GM12878 (cell line): ENCODE measurements at regions not wholly inside any gene's neighbourhood (a gene's known extent, or its start where the extent isn't known, plus 50 kb on each side); places are given as distances from the start of the nearest gene placed in this dataset.
"Not testable (repeated sequence)": the region's sequence is repeated elsewhere in the genome, so short reads cannot be mapped to it uniquely, and the experiment has no call there.

ENCODE experiments used
- ATAC-seq: fragments of 200-7000 bp; cut with Tn5 transposase; 3 replicates; pipeline ENCODE4 v1.9.1; 2020; ENCODE audit warnings: mild to moderate bottlenecking, moderate library complexity
- BruUV-seq: library from RNA; stranded (reverse); fragments of 400-500 nt; replicated peaks from 2 replicates; lab custom pipeline; 2021; lab: Mats Ljungman, UMichigan
- CTCF ChIA-PET: fragments of 300-600 bp; sonication (Branson Sonifier 250); formaldehyde crosslinking; extraction: SDS; loops from one replicate; lab custom pipeline; 2021; ENCODE audit warnings: inconsistent platforms; lab: Yijun Ruan, JAX
- POLR2A ChIA-PET: fragments of 350-600 bp; formaldehyde crosslinking; extraction: SDS; loops from one replicate; lab custom pipeline; 2021; ENCODE audit warnings: inconsistent platforms; lab: Charles Lee
- RAD21 ChIA-PET: fragments of 300-600 bp; sonication (Branson Sonifier 250); formaldehyde crosslinking; loops from one replicate; lab custom pipeline; 2023; ENCODE audit warnings: antibody characterized with exemption; ENCODE audit not compliant: unreplicated experiment; lab: Charles Lee
- SMC1A ChIA-PET: fragments of 300-600 bp; sonication (Branson Sonifier 250); formaldehyde crosslinking; loops from one replicate; lab custom pipeline; 2023; ENCODE audit not compliant: unreplicated experiment, uncharacterized antibody; lab: Charles Lee
- DNase-seq: peaks from one replicate; pipeline ENCODE4 v3.0.0-alpha.2; 2011; ENCODE audit warnings: low read depth, low spot score
- FAIRE-seq: peaks from 3 replicates; lab custom pipeline; 2011; peaks lifted over from hg19 to GRCh38; lab: Jason Lieb, UNC
- H2AFZ ChIP-seq: 2 replicates; pipeline ENCODE4 v1.6.0; 2011; ENCODE audit warnings: low read depth, low read length, control low read depth; ENCODE audit not compliant: control insufficient read depth
- H3K27ac ChIP-seq: 2 replicates; pipeline ENCODE4 v1.5.1; 2011; ENCODE audit warnings: control low read depth; ENCODE audit not compliant: control insufficient read depth, insufficient read depth
- H3K27me3 ChIP-seq, 2 experiments: replicated peaks in 1 of 2; 2 replicates each; pipeline versions ENCODE4 v1.6.0 to v1.6.1; 2011; ENCODE audit warnings: low read length in 1 of 2; ENCODE audit not compliant: control insufficient read depth in 2 of 2, insufficient read depth in 2 of 2
- H3K36me3 ChIP-seq, 2 experiments: 2 replicates each; pipeline ENCODE4 v1.5.1; 2011; ENCODE audit warnings: low read length in 1 of 2; ENCODE audit not compliant: control insufficient read depth in 2 of 2, insufficient read depth in 2 of 2
- H3K4me1 ChIP-seq: 2 replicates; pipeline ENCODE4 v1.6.1; 2011; ENCODE audit warnings: mild to moderate bottlenecking, low read length, moderate library complexity, mixed read lengths; ENCODE audit not compliant: control insufficient read depth, insufficient read depth
- H3K4me2 ChIP-seq: 2 replicates; pipeline ENCODE4 v1.6.0; 2011; ENCODE audit warnings: control low read depth; ENCODE audit not compliant: control insufficient read depth, insufficient read depth
- H3K4me3 ChIP-seq: fragments of 200-600 bp; sonication (generic); 2 replicates; pipeline ENCODE4 v1.5.1; 2016
- H3K79me2 ChIP-seq: 2 replicates; pipeline ENCODE4 v1.6.0; 2011; ENCODE audit warnings: low read length; ENCODE audit not compliant: control insufficient read depth, insufficient read depth
- H3K9ac ChIP-seq: 2 replicates; pipeline ENCODE4 v1.8.0; 2011; ENCODE audit warnings: low read length, control low read depth, mixed read lengths; ENCODE audit not compliant: control insufficient read depth, insufficient read depth
- H3K9me3 ChIP-seq: replicated peaks from 3 replicates; pipeline ENCODE4 v1.5.1; 2011; ENCODE audit warnings: mild to moderate bottlenecking, low read length; ENCODE audit not compliant: control insufficient read depth, insufficient read depth
- H4K20me1 ChIP-seq: 2 replicates; pipeline ENCODE4 v1.6.0; 2011; ENCODE audit not compliant: control insufficient read depth, insufficient read depth
- WGBS: methylation state at CpG from one replicate; pipeline ENCODE4 v1.1.6; 2016; ENCODE audit warnings: low lambda C conversion rate; ENCODE audit not compliant: insufficient replicate concordance, insufficient coverage; ENCODE audit errors: missing lambda C conversion rate; 5-methylcytosine and 5-hydroxymethylcytosine counted together
- in situ Hi-C: fragments of 300-500 bp; cut with MboI; formaldehyde crosslinking; loops from 9 replicates; pipeline ENCODE4 v1.14.3; 2018; ENCODE audit warnings: mixed read lengths
- intact Hi-C: fragments of 100-400 bp; cut with micrococcal nuclease; formaldehyde crosslinking; loops from one replicate; pipeline ENCODE4 v1.14.2; 2022; ENCODE audit not compliant: unreplicated experiment

DNA sequence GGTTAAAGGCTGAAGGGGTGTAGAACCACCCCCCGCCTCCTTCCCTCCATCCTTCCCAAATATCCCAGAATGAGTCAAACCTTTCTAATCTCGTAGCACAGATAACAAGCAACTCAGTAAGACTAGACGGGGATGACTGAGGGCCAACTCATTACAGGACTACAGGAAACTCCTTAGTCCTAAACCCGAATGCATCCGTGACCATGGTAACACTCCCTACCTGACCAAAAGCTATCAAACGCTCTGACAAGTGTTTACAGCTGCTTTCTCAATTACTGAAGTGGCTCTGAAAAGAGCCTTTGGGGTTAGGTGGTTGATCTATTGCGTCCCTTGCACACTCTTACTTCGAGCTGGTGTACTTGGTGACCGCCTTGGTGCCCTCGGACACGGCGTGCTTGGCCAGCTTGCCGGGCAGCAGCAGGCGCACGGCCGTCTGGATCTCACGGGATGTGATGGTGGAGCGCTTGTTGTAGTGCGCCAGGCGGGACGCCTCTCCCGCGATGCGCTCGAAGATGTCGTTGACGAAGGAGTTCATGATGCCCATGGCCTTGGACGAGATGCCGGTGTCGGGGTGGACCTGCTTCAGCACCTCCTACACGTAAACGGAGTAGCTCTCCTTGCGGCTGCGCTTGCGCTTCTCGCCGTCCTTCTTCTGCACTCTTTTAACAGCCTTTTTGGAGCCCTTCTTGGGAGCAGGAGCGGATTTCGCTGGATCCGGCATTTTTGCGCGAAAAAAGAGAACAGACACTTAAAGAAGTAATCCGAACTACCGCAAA lies 67.4 kb downstream of the FAM72B start:
- H3K27ac ChIP-seq, in situ Hi-C loops, H3K4me1 ChIP-seq, H3K27me3 ChIP-seq, H2AFZ ChIP-seq, CTCF ChIA-PET, FAIRE-seq, POLR2A ChIA-PET, SMC1A ChIA-PET, H3K4me2 ChIP-seq, H3K9me3 ChIP-seq, H3K9ac ChIP-seq, H3K4me3 ChIP-seq, H3K79me2 ChIP-seq, H4K20me1 ChIP-seq, DNase-seq, RAD21 ChIA-PET, H3K36me3 ChIP-seq, BruUV-seq, intact Hi-C loops: not testable (repeated sequence)
- peak; percentile 25; the same call in 1 of the 3 replicates for ATAC-seq
- WGBS: 90% methylated on average over 23 of the region's 44 CpGs

DNA sequence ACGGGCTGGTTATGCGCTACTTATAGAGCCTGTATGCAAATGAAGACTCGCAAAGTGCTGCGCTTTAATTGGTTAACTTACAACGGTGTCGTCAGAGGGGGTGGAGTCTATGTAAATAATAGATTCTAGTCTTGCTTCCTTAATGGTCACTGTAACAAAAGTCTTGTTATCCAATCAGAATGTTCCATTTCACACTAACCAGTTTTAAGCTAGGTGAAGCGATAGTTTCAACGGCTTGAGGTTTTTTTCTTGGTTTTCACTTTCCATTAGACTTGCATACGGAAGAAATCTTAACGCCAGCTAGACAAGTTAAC lies 66.9 kb downstream of the FAM72B start:
- H3K36me3 ChIP-seq, H3K4me1 ChIP-seq, CTCF ChIA-PET, H2AFZ ChIP-seq, H4K20me1 ChIP-seq, H3K27me3 ChIP-seq, H3K9ac ChIP-seq, RAD21 ChIA-PET, POLR2A ChIA-PET, H3K9me3 ChIP-seq, H3K79me2 ChIP-seq, BruUV-seq, H3K4me2 ChIP-seq, in situ Hi-C loops, FAIRE-seq, H3K27ac ChIP-seq, DNase-seq, intact Hi-C loops, SMC1A ChIA-PET, H3K4me3 ChIP-seq: not testable (repeated sequence)
- ATAC-seq: peak; percentile 41; the same call in 2 of the 3 replicates
- WGBS: 63% methylated on average over 7 of the region's 10 CpGs

DNA sequence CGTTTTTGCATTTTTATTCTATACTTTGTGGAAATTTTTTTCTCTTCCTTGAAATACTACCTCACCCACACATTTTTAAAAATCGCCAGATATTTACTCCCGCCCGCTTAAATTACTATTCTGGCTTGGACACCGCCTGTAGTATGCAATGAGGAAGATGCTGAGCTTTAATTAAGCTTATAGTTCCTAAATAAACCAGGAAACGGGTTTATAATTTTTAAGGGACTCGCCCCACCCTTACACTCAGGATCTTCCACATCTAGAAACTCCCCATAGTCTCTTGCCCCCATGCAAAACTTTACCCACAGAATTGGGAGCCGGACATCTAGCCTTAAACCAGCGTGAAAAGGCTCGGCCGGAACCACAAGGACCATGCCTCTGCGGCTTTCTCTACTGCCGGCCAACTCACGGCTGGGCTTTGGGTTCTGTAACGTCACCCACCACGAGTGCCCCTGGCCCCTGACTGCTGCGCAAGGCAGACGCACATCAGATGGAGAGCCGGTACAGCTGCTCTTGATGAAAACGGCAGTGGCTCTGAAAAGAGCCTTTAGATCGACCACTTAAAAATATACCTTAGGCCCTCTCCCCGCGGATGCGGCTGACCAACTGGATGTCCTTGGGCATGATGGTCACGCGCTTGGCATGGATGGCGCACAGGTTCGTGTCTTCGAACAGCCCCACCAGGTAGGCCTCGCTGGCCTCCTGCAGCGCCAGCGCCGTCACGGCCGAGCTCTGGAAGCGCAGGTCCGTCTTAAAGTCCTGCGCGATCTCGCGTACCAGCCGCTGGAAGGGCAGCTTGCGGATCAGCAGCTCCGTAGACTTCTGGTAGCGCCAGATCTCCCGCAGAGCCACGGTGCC lies 66.3 kb downstream of the FAM72B start:
- BruUV-seq: not testable (repeated sequence)

More for the DNA sequence above, 66.3 kb downstream of the FAM72B start:
- H3K9ac ChIP-seq, H4K20me1 ChIP-seq, H3K36me3 ChIP-seq, intact Hi-C loops, H3K4me3 ChIP-seq, FAIRE-seq, POLR2A ChIA-PET, in situ Hi-C loops, ATAC-seq, H3K4me2 ChIP-seq, H3K9me3 ChIP-seq, H3K27me3 ChIP-seq, CTCF ChIA-PET, H2AFZ ChIP-seq, DNase-seq, H3K4me1 ChIP-seq, RAD21 ChIA-PET, H3K79me2 ChIP-seq, H3K27ac ChIP-seq, SMC1A ChIA-PET: not testable (repeated sequence)
- 48% methylated on average over 34 of the region's 47 CpGs for WGBS
